AG09319 (cell line): ENCODE measurements at regions not wholly inside any gene's neighbourhood (a gene's known extent, or its start where the extent isn't known, plus 50 kb on each side); places are given as distances from the start of the nearest gene placed in this dataset.

Experiments
- DNase-seq: peaks from one replicate; pipeline ENCODE4 v3.0.0-alpha.2; 2010; ENCODE audit warnings: low read depth; ENCODE audit errors: extremely low read depth
- TF ChIP-seq, protein P1 (sequence below): IDR thresholded peaks from 2 replicates; pipeline ENCODE4 v1.5.1; 2011; ENCODE audit warnings: low read depth, mild to moderate bottlenecking, inconsistent platforms, low read length, moderate library complexity

- DNase-seq: no peak
- TF ChIP-seq, protein P1, sequence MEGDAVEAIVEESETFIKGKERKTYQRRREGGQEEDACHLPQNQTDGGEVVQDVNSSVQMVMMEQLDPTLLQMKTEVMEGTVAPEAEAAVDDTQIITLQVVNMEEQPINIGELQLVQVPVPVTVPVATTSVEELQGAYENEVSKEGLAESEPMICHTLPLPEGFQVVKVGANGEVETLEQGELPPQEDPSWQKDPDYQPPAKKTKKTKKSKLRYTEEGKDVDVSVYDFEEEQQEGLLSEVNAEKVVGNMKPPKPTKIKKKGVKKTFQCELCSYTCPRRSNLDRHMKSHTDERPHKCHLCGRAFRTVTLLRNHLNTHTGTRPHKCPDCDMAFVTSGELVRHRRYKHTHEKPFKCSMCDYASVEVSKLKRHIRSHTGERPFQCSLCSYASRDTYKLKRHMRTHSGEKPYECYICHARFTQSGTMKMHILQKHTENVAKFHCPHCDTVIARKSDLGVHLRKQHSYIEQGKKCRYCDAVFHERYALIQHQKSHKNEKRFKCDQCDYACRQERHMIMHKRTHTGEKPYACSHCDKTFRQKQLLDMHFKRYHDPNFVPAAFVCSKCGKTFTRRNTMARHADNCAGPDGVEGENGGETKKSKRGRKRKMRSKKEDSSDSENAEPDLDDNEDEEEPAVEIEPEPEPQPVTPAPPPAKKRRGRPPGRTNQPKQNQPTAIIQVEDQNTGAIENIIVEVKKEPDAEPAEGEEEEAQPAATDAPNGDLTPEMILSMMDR: no peak
Measured at GRCh38 chr20:22762576-22763256, 178.3 kb upstream of the FOXA2 start.

DNA sequence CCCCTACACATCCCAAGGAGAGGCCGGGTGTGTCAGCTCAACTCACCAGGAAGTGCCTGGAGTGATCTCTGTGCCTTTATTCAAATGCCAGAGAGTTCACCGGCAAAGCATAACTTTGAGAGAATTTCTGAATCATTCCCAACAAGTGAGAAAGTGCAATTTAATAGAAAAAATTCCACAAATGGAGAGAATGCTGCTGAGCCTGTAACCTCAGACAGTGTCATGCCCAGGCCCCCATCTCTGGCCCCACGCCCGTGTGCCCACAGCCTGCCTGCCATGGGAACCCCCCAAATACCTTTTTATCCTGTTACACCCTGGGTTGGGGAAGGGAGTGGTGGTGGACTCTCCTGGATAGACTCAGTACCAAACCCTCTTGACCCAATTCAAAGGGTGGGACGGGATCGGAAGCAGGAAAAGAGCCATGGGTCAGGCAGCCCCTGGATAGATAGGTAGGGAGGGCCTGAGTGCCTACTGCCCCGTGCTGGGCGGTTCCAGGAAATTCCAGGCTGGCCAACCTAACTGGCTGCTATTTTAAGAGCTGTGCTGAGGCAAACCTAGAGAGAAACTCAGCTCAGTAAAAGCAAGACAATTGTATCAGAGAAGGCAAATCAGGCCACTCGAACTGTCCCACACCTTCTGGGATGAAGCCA is 179.0 kb upstream of the FOXA2 start:
- TF ChIP-seq, protein P1: no peak
- DNase-seq: no peak

DNA sequence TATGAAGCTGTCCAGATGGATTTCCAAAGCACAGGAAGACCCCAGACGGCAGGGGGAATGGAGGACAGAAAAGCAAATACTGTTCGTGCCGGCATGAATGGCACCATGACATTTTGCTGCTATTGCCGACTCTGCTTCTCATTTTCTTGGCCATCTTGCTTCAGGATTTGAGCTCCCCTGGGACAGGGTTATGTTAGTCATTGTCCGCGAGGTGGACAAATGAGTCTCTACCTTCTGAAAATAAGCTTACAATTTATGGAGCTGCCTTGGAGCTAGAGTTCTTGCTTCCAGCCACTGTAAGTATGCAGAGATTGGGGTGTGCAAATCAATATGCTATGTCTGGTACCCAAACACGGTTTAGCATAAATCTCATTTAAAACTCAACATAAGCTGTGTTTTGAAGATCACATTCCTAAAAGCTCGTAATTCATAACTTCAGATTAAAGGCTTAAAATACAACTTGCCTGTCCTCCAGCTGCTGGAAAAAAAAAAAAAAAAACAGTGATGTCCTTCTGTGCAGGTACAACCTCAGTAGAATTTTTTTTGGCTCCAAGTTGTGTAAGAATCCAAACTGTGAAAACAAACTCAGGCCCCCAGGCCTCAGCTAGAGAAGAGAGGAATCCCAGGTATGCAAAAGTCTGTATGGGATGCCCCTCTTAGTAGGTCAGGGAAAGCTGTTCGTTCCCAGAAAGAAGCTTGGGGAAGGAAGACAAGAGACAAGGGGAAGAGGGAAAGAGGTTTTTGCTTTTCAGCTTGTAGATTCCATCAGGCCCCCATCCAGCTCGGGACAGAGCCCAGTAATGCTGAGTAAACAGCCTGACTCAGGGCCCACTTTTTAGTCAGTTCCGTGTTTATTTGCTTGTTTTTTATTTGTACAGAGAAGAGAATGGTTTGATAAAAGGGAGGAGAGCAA is 184.2 kb upstream of the FOXA2 start:
- TF ChIP-seq, protein P1: no peak
- no peak for DNase-seq

DNA sequence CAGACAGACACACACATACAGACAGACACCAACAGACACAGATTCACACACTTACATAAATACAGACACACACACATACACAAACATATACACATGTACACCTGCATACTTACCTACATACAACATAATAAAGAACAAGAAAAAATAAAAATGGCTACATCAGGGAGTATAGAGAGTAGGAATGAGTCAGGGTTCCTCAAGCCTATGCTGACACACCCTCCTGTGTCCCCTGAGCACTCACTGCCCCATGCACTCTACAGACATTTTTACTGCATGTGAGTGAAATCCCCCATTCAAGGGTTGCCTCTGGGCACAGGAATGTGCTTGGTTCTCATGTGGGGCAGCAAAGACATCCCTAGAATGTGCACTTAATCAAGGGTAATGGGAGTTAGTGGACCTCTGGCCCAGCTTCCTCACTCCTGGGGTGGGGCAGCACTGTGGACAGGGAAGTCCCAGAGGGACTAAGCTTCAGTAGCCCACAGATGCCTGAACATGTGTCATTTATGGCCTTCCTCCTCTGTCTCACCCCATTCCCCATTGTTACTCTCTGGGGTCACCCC is 185.9 kb upstream of the FOXA2 start:
- TF ChIP-seq, protein P1: no peak

GRCh38 chr20:22771706-22772105 is 187.3 kb upstream of the FOXA2 start:
- TF ChIP-seq, protein P1: no peak
- no peak for DNase-seq

More for the DNA sequence above, 185.9 kb upstream of the FOXA2 start:
- no peak for DNase-seq

DNA sequence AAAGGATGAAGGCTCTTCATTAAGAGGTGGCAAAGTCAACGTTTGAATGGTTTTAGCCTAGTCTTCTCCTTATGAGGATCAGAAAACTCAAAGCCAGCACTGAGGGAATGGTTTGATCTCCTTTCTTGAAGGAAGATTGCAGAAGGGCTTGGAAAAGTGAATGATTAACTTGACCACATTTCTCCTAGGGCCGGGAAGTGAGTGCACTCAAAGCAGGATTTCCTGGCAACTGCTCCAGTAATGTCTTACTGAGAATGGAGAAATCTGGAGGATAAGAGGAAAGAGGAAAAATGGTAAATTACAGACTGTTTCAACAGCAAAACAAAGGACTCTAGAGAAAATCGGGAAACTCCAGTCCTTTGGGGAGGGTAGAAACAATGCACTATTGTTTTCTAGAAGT is 189.0 kb upstream of the FOXA2 start:
- no peak for DNase-seq
- TF ChIP-seq, protein P1: no peak

- DNase-seq: no peak
- TF ChIP-seq, protein P1: no peak
Measured at GRCh38 chr20:22775256-22775655, 190.9 kb upstream of the FOXA2 start.
